ENCODE measurements at regions not wholly inside any gene's neighbourhood (a gene's known extent, or its start where the extent isn't known, plus 50 kb on each side); places are given as distances from the start of the nearest gene placed in this dataset.

- DNase-seq: no peak
Observed at GRCh38 chr20:12023194-12023795, 105.6 kb downstream of the BTBD3 start.

GRCh38 chr20:12028771-12029170 lies 111.1 kb downstream of the BTBD3 start:
- DNase-seq: no peak

GRCh38 chr20:12030470-12030869 lies 112.8 kb downstream of the BTBD3 start:
- no peak for DNase-seq

- no peak for DNase-seq
Observed at GRCh38 chr20:12036142-12036541, 118.4 kb downstream of the BTBD3 start.

GRCh38 chr20:12037521-12037920 lies 119.8 kb downstream of the BTBD3 start:
- no peak for DNase-seq

- no peak for DNase-seq
Observed at GRCh38 chr20:12040261-12040660, 122.6 kb downstream of the BTBD3 start.

- DNase-seq: no peak
Observed at GRCh38 chr20:12044969-12045368, 127.3 kb downstream of the BTBD3 start.

- no peak for DNase-seq
Observed at GRCh38 chr20:12047838-12048432, 130.2 kb downstream of the BTBD3 start.

GRCh38 chr20:12049125-12049524 lies 131.4 kb downstream of the BTBD3 start:
- no peak for DNase-seq

GRCh38 chr20:12051206-12052163 lies 133.8 kb downstream of the BTBD3 start:
- no peak for DNase-seq

- no peak for DNase-seq
Observed at GRCh38 chr20:12053353-12053752, 135.7 kb downstream of the BTBD3 start.

- no peak for DNase-seq
Observed at GRCh38 chr20:12054556-12054955, 136.9 kb downstream of the BTBD3 start.

- no peak for DNase-seq
Observed at GRCh38 chr20:12055161-12055560, 137.5 kb downstream of the BTBD3 start.

GRCh38 chr20:12056839-12057238 lies 139.1 kb downstream of the BTBD3 start:
- DNase-seq: no peak

- DNase-seq: no peak
Observed at GRCh38 chr20:12057778-12058177, 140.1 kb downstream of the BTBD3 start.

GRCh38 chr20:12058216-12058615 lies 140.5 kb downstream of the BTBD3 start:
- DNase-seq: no peak

- no peak for DNase-seq
Observed at GRCh38 chr20:12061466-12061865, 143.8 kb downstream of the BTBD3 start.

GRCh38 chr20:12063106-12063684 lies 145.5 kb downstream of the BTBD3 start:
- DNase-seq: no peak

GRCh38 chr20:12064540-12064939 lies 146.8 kb downstream of the BTBD3 start:
- DNase-seq: no peak

- DNase-seq: no peak
Observed at GRCh38 chr20:12067686-12068085, 150.0 kb downstream of the BTBD3 start.

GRCh38 chr20:12068121-12068520 lies 150.4 kb downstream of the BTBD3 start:
- no peak for DNase-seq

- no peak for DNase-seq
Observed at GRCh38 chr20:12069181-12069580, 151.5 kb downstream of the BTBD3 start.

GRCh38 chr20:12072221-12072953 lies 154.7 kb downstream of the BTBD3 start:
- no peak for DNase-seq

All from NCI-H1436 treated with DMSO at 0.1 percent for 48 hours (cell line).